ENCODE measurements at regions not wholly inside any gene's neighbourhood (a gene's known extent, or its start where the extent isn't known, plus 50 kb on each side); places are given as distances from the start of the nearest gene placed in this dataset.
"Not testable (repeated sequence)": the region's sequence is repeated elsewhere in the genome, so short reads cannot be mapped to it uniquely, and the experiment has no call there.

- no peak for DNase-seq (ENCODE audit: low read depth)
- no peak for TF ChIP-seq CTCF (IDR thresholded peaks at IDR 0.05; ENCODE audit: insufficient read depth, low read length, severe bottlenecking)
- no peaks in the 10 kb centered on the region for H3K27me3 ChIP-seq (ENCODE audit: control insufficient read depth, insufficient read depth, low read length)
- no peaks in the 10 kb centered on the region for H3K36me3 ChIP-seq (ENCODE audit: control insufficient read depth, insufficient read depth, low read length)
- FAIRE-seq: no peak
- H3K4me3 ChIP-seq (ENCODE audit: low read depth, low read length): no peak overlapping the region
These were observed 63.2 kb upstream of the ALB start for GRCh38 chr4:73340917-73341316.

- no peak for FAIRE-seq
- no peak for DNase-seq (ENCODE audit: low read depth)
- TF ChIP-seq CTCF (IDR thresholded peaks at IDR 0.05; ENCODE audit: insufficient read depth, low read length, severe bottlenecking): no peak
- Histone ChIP-seq H3K27me3 (ENCODE audit: control insufficient read depth, insufficient read depth, low read length) (no peaks in the 10 kb centered on the region), H3K36me3 (ENCODE audit: control insufficient read depth, insufficient read depth, low read length) (no peaks in the 10 kb centered on the region), H3K4me3 (ENCODE audit: low read depth, low read length) (no peak overlapping the region)
These were observed 68.4 kb upstream of the ALB start for GRCh38 chr4:73335679-73336078.

- not testable (repeated sequence) for H3K4me3 ChIP-seq (ENCODE audit: low read depth, low read length); DNase-seq (ENCODE audit: low read depth); FAIRE-seq; H3K27me3 ChIP-seq (ENCODE audit: control insufficient read depth, insufficient read depth, low read length); H3K36me3 ChIP-seq (ENCODE audit: control insufficient read depth, insufficient read depth, low read length)
These were observed 72.1 kb upstream of the ALB start for GRCh38 chr4:73332012-73332411.

GRCh38 chr4:73329300-73329699, 70.7 kb upstream of the ANKRD17 start:
- no peak for TF ChIP-seq CTCF (IDR thresholded peaks at IDR 0.05; ENCODE audit: insufficient read depth, low read length, severe bottlenecking)
- FAIRE-seq (no peak), DNase-seq (ENCODE audit: low read depth) (no peak)
- no peaks in the 10 kb centered on the region for H3K36me3 ChIP-seq (ENCODE audit: control insufficient read depth, insufficient read depth, low read length)
- H3K4me3 ChIP-seq (ENCODE audit: low read depth, low read length): no peak overlapping the region
- no peaks in the 10 kb centered on the region for H3K27me3 ChIP-seq (ENCODE audit: control insufficient read depth, insufficient read depth, low read length)

GRCh38 chr4:73325776-73326175, 67.2 kb upstream of the ANKRD17 start:
- H3K27me3 ChIP-seq (ENCODE audit: control insufficient read depth, insufficient read depth, low read length); H3K4me3 ChIP-seq (ENCODE audit: low read depth, low read length); H3K36me3 ChIP-seq (ENCODE audit: control insufficient read depth, insufficient read depth, low read length); FAIRE-seq; DNase-seq (ENCODE audit: low read depth): not testable (repeated sequence)

GRCh38 chr4:73317092-73317491, 58.5 kb upstream of the ANKRD17 start:
- no peak for TF ChIP-seq CTCF (IDR thresholded peaks at IDR 0.05; ENCODE audit: insufficient read depth, low read length, severe bottlenecking)
- H3K4me3 ChIP-seq (ENCODE audit: low read depth, low read length): no peak overlapping the region
- H3K27me3 ChIP-seq (ENCODE audit: control insufficient read depth, insufficient read depth, low read length): no peaks in the 10 kb centered on the region
- DNase-seq (ENCODE audit: low read depth) (no peak), FAIRE-seq (no peak)
- no peaks in the 10 kb centered on the region for H3K36me3 ChIP-seq (ENCODE audit: control insufficient read depth, insufficient read depth, low read length)

GRCh38 chr4:73315091-73315490, 56.5 kb upstream of the ANKRD17 start:
- Histone ChIP-seq H3K36me3 (ENCODE audit: control insufficient read depth, insufficient read depth, low read length) (no peaks in the 10 kb centered on the region), H3K27me3 (ENCODE audit: control insufficient read depth, insufficient read depth, low read length) (no peaks in the 10 kb centered on the region), H3K4me3 (ENCODE audit: low read depth, low read length) (no peak overlapping the region)
- FAIRE-seq: no peak
- DNase-seq (ENCODE audit: low read depth): peak; percentile 62
- TF ChIP-seq CTCF (IDR thresholded peaks at IDR 0.05; ENCODE audit: insufficient read depth, low read length, severe bottlenecking): no peak
